NT2/D1 (cell line): ENCODE measurements at regions not wholly inside any gene's neighbourhood (a gene's known extent, or its start where the extent isn't known, plus 50 kb on each side); places are given as distances from the start of the nearest gene placed in this dataset.

ENCODE experiments used
- YY1 ChIP-seq: IDR thresholded peaks from 2 replicates; pipeline ENCODE4 v1.6.1; 2011; ENCODE audit not compliant: insufficient read length, insufficient read depth
- ZNF274 ChIP-seq: IDR thresholded peaks from 2 replicates; pipeline ENCODE4 v1.6.1; 2011; ENCODE audit warnings: mild to moderate bottlenecking, low read depth, low read length

GRCh38 chr4:3674479-3674851 is 91.7 kb upstream of the ADRA2C start:
- TF ChIP-seq YY1: no peak
- no peak for TF ChIP-seq ZNF274
